ENCODE measurements at regions not wholly inside any gene's neighbourhood (a gene's known extent, or its start where the extent isn't known, plus 50 kb on each side); places are given as distances from the start of the nearest gene placed in this dataset.

DNA sequence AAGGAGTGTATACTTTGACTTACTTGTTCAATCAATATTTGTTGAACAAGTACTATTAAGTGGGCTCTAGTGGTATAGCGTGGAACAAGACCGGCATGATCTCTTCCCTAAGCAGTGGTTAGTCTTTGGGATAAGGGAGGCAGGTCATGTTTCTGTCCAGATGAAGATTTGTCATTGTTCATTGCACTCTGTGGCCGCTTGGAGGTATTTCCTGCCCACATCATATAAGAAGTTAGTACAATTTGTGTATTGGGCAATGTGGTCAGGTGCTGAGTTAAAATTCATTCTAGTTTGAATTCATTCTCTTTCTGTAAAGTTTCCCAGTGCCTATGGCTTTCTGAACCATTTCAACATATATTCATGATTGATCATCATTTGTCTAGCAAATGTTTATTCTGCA, 101.1 kb upstream of the SHISA3 start:
- intact Hi-C loops (cut with DNase I; ENCODE audit: low total_unique reads), result no loop called here
- Histone ChIP-seq H3K27me3 (no peaks in the 10 kb centered on the region), H3K4me3 (no peak overlapping the region), H3K36me3 (no peaks in the 10 kb centered on the region), H3K4me1 (no peaks in the 10 kb centered on the region), H3K27ac (no peak overlapping the region), H3K9me3 (no peaks in the 10 kb centered on the region)
- in situ Hi-C loops (cut with MboI; ENCODE audit: low pct_ligation_motif_present in 1 of 4, low pct_unique_long_range_greater_than_20kb in 1 of 4, low sequenced_read_pairs in 3 of 4), result loop anchor here in 2 of 4 donors (25.0 kb wide), 1 partner anchor 216 kb away; no protein-coding TSS in a partner anchor
- no peak for DNase-seq
- no peak for TF ChIP-seq POLR2AphosphoS5 (IDR thresholded peaks at IDR 0.05)
- no peak for TF ChIP-seq EP300 (IDR thresholded peaks at IDR 0.05; ENCODE audit: low read depth)
- TF ChIP-seq, protein P1, sequence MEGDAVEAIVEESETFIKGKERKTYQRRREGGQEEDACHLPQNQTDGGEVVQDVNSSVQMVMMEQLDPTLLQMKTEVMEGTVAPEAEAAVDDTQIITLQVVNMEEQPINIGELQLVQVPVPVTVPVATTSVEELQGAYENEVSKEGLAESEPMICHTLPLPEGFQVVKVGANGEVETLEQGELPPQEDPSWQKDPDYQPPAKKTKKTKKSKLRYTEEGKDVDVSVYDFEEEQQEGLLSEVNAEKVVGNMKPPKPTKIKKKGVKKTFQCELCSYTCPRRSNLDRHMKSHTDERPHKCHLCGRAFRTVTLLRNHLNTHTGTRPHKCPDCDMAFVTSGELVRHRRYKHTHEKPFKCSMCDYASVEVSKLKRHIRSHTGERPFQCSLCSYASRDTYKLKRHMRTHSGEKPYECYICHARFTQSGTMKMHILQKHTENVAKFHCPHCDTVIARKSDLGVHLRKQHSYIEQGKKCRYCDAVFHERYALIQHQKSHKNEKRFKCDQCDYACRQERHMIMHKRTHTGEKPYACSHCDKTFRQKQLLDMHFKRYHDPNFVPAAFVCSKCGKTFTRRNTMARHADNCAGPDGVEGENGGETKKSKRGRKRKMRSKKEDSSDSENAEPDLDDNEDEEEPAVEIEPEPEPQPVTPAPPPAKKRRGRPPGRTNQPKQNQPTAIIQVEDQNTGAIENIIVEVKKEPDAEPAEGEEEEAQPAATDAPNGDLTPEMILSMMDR (IDR thresholded peaks at IDR 0.05), result no peak
- TF ChIP-seq POLR2A (IDR thresholded peaks at IDR 0.05), result no peak
- 66 to 74% methylated on average over 3 of the region's 3 CpGs for WGBS, 2 donors (ENCODE audit: low coverage in 1 of 2)

DNA sequence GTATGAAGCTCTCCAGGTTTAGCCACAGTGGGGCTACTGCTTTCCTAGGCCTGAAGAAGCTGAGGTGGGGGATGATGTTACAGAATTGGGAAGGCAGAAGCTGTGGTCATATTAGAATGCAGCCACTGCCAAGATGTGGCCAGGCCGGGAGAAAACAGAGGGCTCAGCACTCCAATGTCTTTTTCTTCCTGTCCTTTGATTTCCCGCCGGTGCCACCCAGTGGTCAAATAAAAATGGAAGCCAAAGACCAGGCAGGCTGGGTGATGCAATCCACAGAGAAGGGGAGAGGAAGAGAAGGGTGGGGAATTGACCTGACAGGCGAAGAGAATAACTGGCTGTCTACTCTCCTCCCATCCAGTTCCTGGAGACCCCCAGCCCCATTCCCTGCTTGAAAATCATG, 94.9 kb upstream of the SHISA3 start:
- WGBS, 2 donors (ENCODE audit: low coverage in 1 of 2), result 22 to 23% methylated on average over 4 of the region's 4 CpGs

DNA sequence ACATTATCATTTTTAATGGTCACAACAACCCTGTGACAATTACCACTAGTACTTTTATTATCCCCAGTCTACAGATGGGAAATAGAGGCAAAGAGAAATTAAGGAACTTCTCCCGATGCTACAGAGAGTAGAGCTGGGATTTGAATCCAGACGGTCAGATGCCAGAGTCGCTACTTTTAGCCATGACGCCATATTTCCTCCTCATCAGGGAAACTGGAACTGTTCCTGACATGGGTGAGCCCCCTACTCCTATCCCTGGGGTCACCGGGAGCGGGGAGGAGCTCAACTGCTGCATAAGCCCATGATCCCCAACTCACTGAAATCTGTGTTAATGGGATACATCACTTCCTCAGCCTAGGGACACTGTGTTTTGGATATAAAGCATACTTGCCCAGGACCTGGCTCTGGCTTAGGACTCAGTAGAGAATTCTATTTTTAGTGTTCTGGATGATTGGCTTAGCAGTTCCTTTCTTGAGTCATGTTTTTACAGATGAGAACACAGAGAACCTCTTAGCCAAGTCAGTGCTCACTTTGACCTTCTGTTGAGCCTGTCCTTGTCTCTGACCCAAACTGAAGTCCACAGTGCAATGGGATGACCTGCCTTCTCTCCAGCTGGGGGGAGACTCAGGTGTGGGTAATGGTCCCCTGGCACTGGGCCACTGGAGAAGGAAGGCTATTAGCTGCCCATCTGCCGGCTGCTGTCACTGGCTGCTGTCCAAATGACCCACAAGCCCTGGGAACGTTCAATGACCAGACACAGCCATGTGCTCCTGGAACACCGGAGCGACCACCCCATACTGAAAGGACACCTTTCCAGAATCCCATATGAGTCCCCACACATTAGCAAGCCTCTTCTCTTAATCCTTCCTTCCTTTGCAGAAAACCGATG, 90.8 kb upstream of the SHISA3 start:
- Histone ChIP-seq H3K27me3 (no peaks in the 10 kb centered on the region), H3K4me1 (peaks cover 0 to 3% (median 2%) of the 10 kb centered on the region in 4 donors), H3K4me3 (no peak overlapping the region), H3K27ac (no peak overlapping the region), H3K36me3 (no peaks in the 10 kb centered on the region), H3K9me3 (no peaks in the 10 kb centered on the region)
- intact Hi-C loops (cut with DNase I; ENCODE audit: low total_unique reads), result no loop called here
- DNase-seq, result no peak
- TF ChIP-seq EP300 (IDR thresholded peaks at IDR 0.05; ENCODE audit: low read depth) (no peak), POLR2AphosphoS5 (IDR thresholded peaks at IDR 0.05) (no peak), POLR2A (IDR thresholded peaks at IDR 0.05) (no peak)
- TF ChIP-seq, protein P1 (IDR thresholded peaks at IDR 0.05), result no peak
- in situ Hi-C loops (cut with MboI; ENCODE audit: low pct_ligation_motif_present in 1 of 4, low pct_unique_long_range_greater_than_20kb in 1 of 4, low sequenced_read_pairs in 3 of 4), result no loop called here
- 60 to 75% methylated on average over 7 to 11 of the region's 11 CpGs for WGBS, 2 donors (ENCODE audit: low coverage in 1 of 2)

More for the DNA sequence above, 94.9 kb upstream of the SHISA3 start:
- Histone ChIP-seq H3K27ac (no peak overlapping the region), H3K36me3 (no peaks in the 10 kb centered on the region), H3K9me3 (no peaks in the 10 kb centered on the region), H3K4me3 (no peak overlapping the region), H3K27me3 (no peaks in the 10 kb centered on the region), H3K4me1 (peaks cover 0 to 3% (median 2%) of the 10 kb centered on the region in 4 donors)
- in situ Hi-C loops (cut with MboI; ENCODE audit: low pct_ligation_motif_present in 1 of 4, low pct_unique_long_range_greater_than_20kb in 1 of 4, low sequenced_read_pairs in 3 of 4), result no loop called here
- DNase-seq, result no peak
- TF ChIP-seq POLR2AphosphoS5 (IDR thresholded peaks at IDR 0.05) (no peak), POLR2A (IDR thresholded peaks at IDR 0.05) (no peak), EP300 (IDR thresholded peaks at IDR 0.05; ENCODE audit: low read depth) (no peak)
- TF ChIP-seq, protein P1 (IDR thresholded peaks at IDR 0.05), result no peak
- intact Hi-C loops (cut with DNase I; ENCODE audit: low total_unique reads), result no loop called here

DNA sequence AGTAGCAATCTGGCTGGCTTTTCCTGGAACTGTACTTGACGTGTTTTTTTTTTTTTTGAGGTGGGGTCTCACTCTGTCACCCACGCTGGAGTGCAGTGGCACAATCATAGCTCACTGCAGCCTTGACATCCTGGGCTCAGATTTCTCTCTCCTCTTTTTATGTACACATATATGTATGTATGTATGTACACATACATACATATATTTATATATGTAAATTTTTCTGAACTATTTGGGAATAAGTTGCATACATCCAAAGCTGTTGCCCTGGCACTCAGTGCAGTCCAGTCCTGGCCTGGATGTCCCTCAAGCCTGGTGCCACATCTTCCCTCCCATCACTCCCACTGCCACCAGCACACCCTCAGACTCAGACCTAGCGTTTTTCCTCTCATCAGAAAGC, 89.0 kb upstream of the SHISA3 start:
- Histone ChIP-seq H3K9me3 (no peaks in the 10 kb centered on the region), H3K4me1 (peaks cover 0 to 3% (median 2%) of the 10 kb centered on the region in 4 donors), H3K27ac (no peak overlapping the region), H3K4me3 (no peak overlapping the region), H3K36me3 (no peaks in the 10 kb centered on the region), H3K27me3 (no peaks in the 10 kb centered on the region)
- intact Hi-C loops (cut with DNase I; ENCODE audit: low total_unique reads), result no loop called here
- in situ Hi-C loops (cut with MboI; ENCODE audit: low pct_ligation_motif_present in 1 of 4, low pct_unique_long_range_greater_than_20kb in 1 of 4, low sequenced_read_pairs in 3 of 4), result no loop called here
- 75 to 86% methylated on average over 3 of the region's 3 CpGs for WGBS, 2 donors (ENCODE audit: low coverage in 1 of 2)
- TF ChIP-seq EP300 (IDR thresholded peaks at IDR 0.05; ENCODE audit: low read depth), result no peak
- no peak for DNase-seq

Measured in transverse colon (tissue), 4 donors.